ENCODE measurements at regions not wholly inside any gene's neighbourhood (a gene's known extent, or its start where the extent isn't known, plus 50 kb on each side); places are given as distances from the start of the nearest gene placed in this dataset.

GRCh38 chr4:32569861-32570260 lies 1849.7 kb downstream of the PCDH7 start:
- Histone ChIP-seq H3K79me1 (replicated peaks; ENCODE audit: low read length, poor library complexity, severe bottlenecking) (no peaks in the 10 kb centered on the region), H3K23ac (ENCODE audit: low read length in 2 of 2) (no peak overlapping the region), H3K9me3 (ENCODE audit: control insufficient read depth, low read length) (no peaks in the 10 kb centered on the region), H2BK12ac (ENCODE audit: low read length in 2 of 2) (no peak overlapping the region), H2BK120ac (ENCODE audit: low read depth, low read length) (no peak overlapping the region), H2AFZ (ENCODE audit: low read depth, low read length) (no peak overlapping the region), H3K27me3 (ENCODE audit: control insufficient read depth in 1 of 2, insufficient read depth in 1 of 2, low read length in 2 of 2) (no peaks in the 10 kb centered on the region), H3K4me2 (ENCODE audit: low read length, poor library complexity, severe bottlenecking) (no peak overlapping the region), H3K4ac (ENCODE audit: low read depth in 1 of 2, low read length in 2 of 2) (no peak overlapping the region), H3K4me3 (ENCODE audit: insufficient read depth in 1 of 2, low read depth in 1 of 2, low read length in 2 of 2) (no peak overlapping the region), H3K9ac (ENCODE audit: low read length) (no peak overlapping the region), H2BK5ac (ENCODE audit: low read depth, low read length, poor library complexity, severe bottlenecking) (no peak overlapping the region), H3K4me1 (ENCODE audit: control insufficient read depth, insufficient read depth, low read depth, low read length) (no peaks in the 10 kb centered on the region), H2BK15ac (ENCODE audit: low read depth, poor library complexity, severe bottlenecking) (no peak overlapping the region), H3K14ac (ENCODE audit: low read length in 2 of 2) (no peak overlapping the region), H2AK5ac (ENCODE audit: low read length, severe bottlenecking) (no peak overlapping the region), H4K91ac (ENCODE audit: low read length) (no peak overlapping the region), H4K8ac (ENCODE audit: low read length) (no peak overlapping the region), H3K18ac (ENCODE audit: low read depth in 1 of 2, low read length in 2 of 2) (no peak overlapping the region), H3K27ac (ENCODE audit: low read length, poor library complexity, severe bottlenecking) (no peak overlapping the region), H3K36me3 (ENCODE audit: control insufficient read depth in 1 of 2, insufficient read depth in 2 of 2, low read depth in 1 of 2, low read length in 2 of 2) (no peaks in the 10 kb centered on the region)
- no peak for DNase-seq

- Histone ChIP-seq H3K4me1 (ENCODE audit: control insufficient read depth, insufficient read depth, low read depth, low read length) (no peaks in the 10 kb centered on the region), H2BK15ac (ENCODE audit: low read depth, poor library complexity, severe bottlenecking) (no peak overlapping the region), H4K8ac (ENCODE audit: low read length) (no peak overlapping the region), H2AK5ac (ENCODE audit: low read length, severe bottlenecking) (no peak overlapping the region), H3K14ac (ENCODE audit: low read length in 2 of 2) (no peak overlapping the region), H2AFZ (ENCODE audit: low read depth, low read length) (no peak overlapping the region), H3K23ac (ENCODE audit: low read length in 2 of 2) (no peak overlapping the region), H3K4me2 (ENCODE audit: low read length, poor library complexity, severe bottlenecking) (no peak overlapping the region), H3K27ac (ENCODE audit: low read length, poor library complexity, severe bottlenecking) (no peak overlapping the region), H3K36me3 (ENCODE audit: control insufficient read depth in 1 of 2, insufficient read depth in 2 of 2, low read depth in 1 of 2, low read length in 2 of 2) (no peaks in the 10 kb centered on the region), H2BK12ac (ENCODE audit: low read length in 2 of 2) (no peak overlapping the region), H3K4ac (ENCODE audit: low read depth in 1 of 2, low read length in 2 of 2) (no peak overlapping the region), H3K9ac (ENCODE audit: low read length) (no peak overlapping the region), H3K4me3 (ENCODE audit: insufficient read depth in 1 of 2, low read depth in 1 of 2, low read length in 2 of 2) (no peak overlapping the region), H3K18ac (ENCODE audit: low read depth in 1 of 2, low read length in 2 of 2) (no peak overlapping the region), H2BK5ac (ENCODE audit: low read depth, low read length, poor library complexity, severe bottlenecking) (no peak overlapping the region), H2BK120ac (ENCODE audit: low read depth, low read length) (no peak overlapping the region), H3K9me3 (ENCODE audit: control insufficient read depth, low read length) (no peaks in the 10 kb centered on the region), H3K27me3 (ENCODE audit: control insufficient read depth in 1 of 2, insufficient read depth in 1 of 2, low read length in 2 of 2) (no peaks in the 10 kb centered on the region), H4K91ac (ENCODE audit: low read length) (no peak overlapping the region), H3K79me1 (replicated peaks; ENCODE audit: low read length, poor library complexity, severe bottlenecking) (no peaks in the 10 kb centered on the region)
- no peak for DNase-seq
Observed at GRCh38 chr4:32572366-32572765, 1852.2 kb downstream of the PCDH7 start.

DNA sequence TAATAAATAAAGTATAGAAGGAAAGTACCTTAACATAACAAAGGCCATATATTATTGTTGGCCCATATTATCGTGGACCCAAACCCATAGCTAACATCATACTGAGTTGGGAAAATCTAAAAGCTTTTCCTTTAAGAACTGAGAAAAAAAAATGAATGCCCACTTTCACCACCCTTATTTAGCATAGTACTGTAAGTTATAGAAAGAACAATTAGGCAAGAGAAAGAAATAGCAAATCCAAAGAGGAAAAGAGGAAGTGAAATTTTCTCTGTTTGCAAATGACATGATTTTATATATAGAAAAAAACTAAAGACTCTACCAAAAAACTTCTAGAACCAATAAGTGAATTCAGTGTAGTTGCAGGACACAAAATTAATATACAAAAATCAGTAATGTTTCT lies 1854.6 kb downstream of the PCDH7 start:
- Histone ChIP-seq H3K4me2 (ENCODE audit: low read length, poor library complexity, severe bottlenecking) (no peak overlapping the region), H3K27ac (ENCODE audit: low read length, poor library complexity, severe bottlenecking) (no peak overlapping the region), H2BK120ac (ENCODE audit: low read depth, low read length) (no peak overlapping the region), H3K4me1 (ENCODE audit: control insufficient read depth, insufficient read depth, low read depth, low read length) (no peaks in the 10 kb centered on the region), H4K8ac (ENCODE audit: low read length) (no peak overlapping the region), H2BK12ac (ENCODE audit: low read length in 2 of 2) (no peak overlapping the region), H3K9me3 (ENCODE audit: control insufficient read depth, low read length) (no peaks in the 10 kb centered on the region), H4K91ac (ENCODE audit: low read length) (no peak overlapping the region), H3K4ac (ENCODE audit: low read depth in 1 of 2, low read length in 2 of 2) (no peak overlapping the region), H3K79me1 (replicated peaks; ENCODE audit: low read length, poor library complexity, severe bottlenecking) (no peaks in the 10 kb centered on the region), H2AFZ (ENCODE audit: low read depth, low read length) (no peak overlapping the region), H3K23ac (ENCODE audit: low read length in 2 of 2) (no peak overlapping the region), H3K36me3 (ENCODE audit: control insufficient read depth in 1 of 2, insufficient read depth in 2 of 2, low read depth in 1 of 2, low read length in 2 of 2) (no peaks in the 10 kb centered on the region), H3K27me3 (ENCODE audit: control insufficient read depth in 1 of 2, insufficient read depth in 1 of 2, low read length in 2 of 2) (no peaks in the 10 kb centered on the region), H2BK5ac (ENCODE audit: low read depth, low read length, poor library complexity, severe bottlenecking) (no peak overlapping the region), H2BK15ac (ENCODE audit: low read depth, poor library complexity, severe bottlenecking) (no peak overlapping the region), H3K14ac (ENCODE audit: low read length in 2 of 2) (no peak overlapping the region), H2AK5ac (ENCODE audit: low read length, severe bottlenecking) (no peak overlapping the region), H3K9ac (ENCODE audit: low read length) (no peak overlapping the region), H3K4me3 (ENCODE audit: insufficient read depth in 1 of 2, low read depth in 1 of 2, low read length in 2 of 2) (no peak overlapping the region), H3K18ac (ENCODE audit: low read depth in 1 of 2, low read length in 2 of 2) (no peak overlapping the region)
- DNase-seq, result no peak
- WGBS, result no CpG with 5 or more reads among the region's 1 CpG

DNA sequence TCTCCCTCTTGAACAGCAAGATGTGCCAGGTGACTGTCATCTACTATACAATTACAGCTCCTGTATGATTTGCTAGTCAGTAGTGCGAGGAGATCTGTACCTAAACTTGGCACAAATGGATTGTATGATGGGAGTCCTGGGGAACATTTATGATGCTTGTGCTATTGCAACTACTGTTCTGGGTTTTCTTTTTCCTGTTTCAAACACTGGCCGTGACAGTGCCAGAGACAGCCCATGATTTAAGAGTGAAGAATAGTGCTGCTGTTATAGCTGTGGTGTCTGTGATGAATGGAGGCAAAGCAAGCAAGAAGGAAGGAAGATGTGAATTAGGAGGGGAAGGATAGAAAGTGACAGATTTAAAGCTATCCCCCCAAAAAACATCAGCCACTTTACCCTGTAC lies 1868.9 kb downstream of the PCDH7 start:
- Histone ChIP-seq H2BK5ac (ENCODE audit: low read depth, low read length, poor library complexity, severe bottlenecking) (no peak overlapping the region), H3K27me3 (ENCODE audit: control insufficient read depth in 1 of 2, insufficient read depth in 1 of 2, low read length in 2 of 2) (no peaks in the 10 kb centered on the region), H2AK5ac (ENCODE audit: low read length, severe bottlenecking) (no peak overlapping the region), H3K9ac (ENCODE audit: low read length) (no peak overlapping the region), H4K8ac (ENCODE audit: low read length) (no peak overlapping the region), H3K79me1 (replicated peaks; ENCODE audit: low read length, poor library complexity, severe bottlenecking) (no peaks in the 10 kb centered on the region), H4K91ac (ENCODE audit: low read length) (no peak overlapping the region), H3K4me3 (ENCODE audit: insufficient read depth in 1 of 2, low read depth in 1 of 2, low read length in 2 of 2) (no peak overlapping the region), H3K4me1 (ENCODE audit: control insufficient read depth, insufficient read depth, low read depth, low read length) (no peaks in the 10 kb centered on the region), H2AFZ (ENCODE audit: low read depth, low read length) (no peak overlapping the region), H3K4ac (ENCODE audit: low read depth in 1 of 2, low read length in 2 of 2) (no peak overlapping the region), H2BK15ac (ENCODE audit: low read depth, poor library complexity, severe bottlenecking) (no peak overlapping the region), H3K36me3 (ENCODE audit: control insufficient read depth in 1 of 2, insufficient read depth in 2 of 2, low read depth in 1 of 2, low read length in 2 of 2) (no peaks in the 10 kb centered on the region), H2BK12ac (ENCODE audit: low read length in 2 of 2) (no peak overlapping the region), H3K9me3 (ENCODE audit: control insufficient read depth, low read length) (no peaks in the 10 kb centered on the region), H3K23ac (ENCODE audit: low read length in 2 of 2) (no peak overlapping the region), H3K4me2 (ENCODE audit: low read length, poor library complexity, severe bottlenecking) (no peak overlapping the region), H2BK120ac (ENCODE audit: low read depth, low read length) (no peak overlapping the region), H3K27ac (ENCODE audit: low read length, poor library complexity, severe bottlenecking) (no peak overlapping the region), H3K18ac (ENCODE audit: low read depth in 1 of 2, low read length in 2 of 2) (no peak overlapping the region), H3K14ac (ENCODE audit: low read length in 2 of 2) (no peak overlapping the region)
- no peak for DNase-seq
- 37% methylated on average over 2 of the region's 2 CpGs for WGBS
